HG02938 (cell line): ENCODE measurements at regions not wholly inside any gene's neighbourhood (a gene's known extent, or its start where the extent isn't known, plus 50 kb on each side); places are given as distances from the start of the nearest gene placed in this dataset.

Experiments
- ATAC-seq: cut with Tn5 transposase; IDR thresholded peaks from one replicate; pipeline ENCODE4 v1.9.1; 2021; ENCODE audit warnings: mild to moderate bottlenecking, moderate library complexity; ENCODE audit not compliant: unreplicated experiment

- no peak for ATAC-seq
Observed at GRCh38 chr5:164005071-164005470, 499.7 kb downstream of the MAT2B start.

GRCh38 chr5:164007064-164007463, 501.6 kb downstream of the MAT2B start:
- ATAC-seq: no peak

GRCh38 chr5:164009621-164010020, 504.2 kb downstream of the MAT2B start:
- ATAC-seq: no peak

- no peak for ATAC-seq
Observed at GRCh38 chr5:164010900-164011299, 505.5 kb downstream of the MAT2B start.

GRCh38 chr5:164012371-164012770, 507.0 kb downstream of the MAT2B start:
- no peak for ATAC-seq

GRCh38 chr5:164013077-164013670, 507.8 kb downstream of the MAT2B start:
- ATAC-seq: peak; percentile 83

GRCh38 chr5:164020116-164020515, 514.7 kb downstream of the MAT2B start:
- no peak for ATAC-seq

- no peak for ATAC-seq
Observed at GRCh38 chr5:164027738-164028137, 522.3 kb downstream of the MAT2B start.

- ATAC-seq: no peak
Observed at GRCh38 chr5:164038128-164038783, 532.8 kb downstream of the MAT2B start.

- ATAC-seq: no peak
Observed at GRCh38 chr5:164041105-164041504, 535.7 kb downstream of the MAT2B start.

- no peak for ATAC-seq
Observed at GRCh38 chr5:164048359-164048926, 543.0 kb downstream of the MAT2B start.

- no peak for ATAC-seq
Observed at GRCh38 chr5:164051745-164052144, 546.3 kb downstream of the MAT2B start.

GRCh38 chr5:164052536-164053093, 547.2 kb downstream of the MAT2B start:
- ATAC-seq: no peak

GRCh38 chr5:164053123-164053522, 547.7 kb downstream of the MAT2B start:
- no peak for ATAC-seq

GRCh38 chr5:164054461-164054860, 549.0 kb downstream of the MAT2B start:
- no peak for ATAC-seq

- ATAC-seq: no peak
Observed at GRCh38 chr5:164057121-164057520, 551.7 kb downstream of the MAT2B start.

- no peak for ATAC-seq
Observed at GRCh38 chr5:164058621-164059020, 553.2 kb downstream of the MAT2B start.

- no peak for ATAC-seq
Observed at GRCh38 chr5:164059471-164059870, 554.1 kb downstream of the MAT2B start.

- no peak for ATAC-seq
Observed at GRCh38 chr5:164060786-164061355, 555.5 kb downstream of the MAT2B start.

- no peak for ATAC-seq
Observed at GRCh38 chr5:164062304-164062703, 556.9 kb downstream of the MAT2B start.

GRCh38 chr5:164065266-164065665, 559.8 kb downstream of the MAT2B start:
- ATAC-seq: no peak

GRCh38 chr5:164071671-164072070, 566.3 kb downstream of the MAT2B start:
- no peak for ATAC-seq
